Choroid plexus epithelial cell (primary cell): ENCODE measurements at regions not wholly inside any gene's neighbourhood (a gene's known extent, or its start where the extent isn't known, plus 50 kb on each side); places are given as distances from the start of the nearest gene placed in this dataset.

Experiments used
- DNase-seq: peaks from one replicate; pipeline ENCODE4 v3.0.0-alpha.2; 2010; ENCODE audit warnings: low read depth
- H3K4me3 ChIP-seq: 2 replicates; pipeline ENCODE4 v1.5.1; 2011; ENCODE audit warnings: low read depth, mild to moderate bottlenecking, control low read depth, low read length, moderate library complexity
- TF ChIP-seq, protein P1 (sequence below): conservative IDR thresholded peaks from 2 replicates; pipeline ENCODE4 v1.5.1; 2011; ENCODE audit warnings: low read depth, mild to moderate bottlenecking, control low read depth, inconsistent platforms, low read length, moderate library complexity

DNA sequence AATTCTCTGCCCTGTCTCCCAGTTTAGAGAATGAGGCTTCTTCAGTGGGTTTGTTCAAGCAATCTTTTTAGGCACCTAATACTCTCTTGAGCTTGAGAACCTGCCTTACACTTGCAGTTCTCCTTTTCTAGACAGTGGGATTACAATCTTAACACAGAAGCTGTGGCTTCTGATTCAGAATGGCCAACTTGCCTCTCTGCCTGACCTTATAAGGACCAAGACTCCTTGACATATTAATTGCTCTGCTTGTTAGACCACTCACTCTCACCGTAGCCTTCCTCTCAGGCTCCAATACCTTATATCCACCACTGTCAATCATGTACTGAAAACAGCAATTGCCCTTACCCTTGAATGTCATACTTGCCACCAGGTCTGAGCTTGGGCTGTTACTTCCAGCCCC lies 338.7 kb upstream of the MAOA start:
- TF ChIP-seq, protein P1, sequence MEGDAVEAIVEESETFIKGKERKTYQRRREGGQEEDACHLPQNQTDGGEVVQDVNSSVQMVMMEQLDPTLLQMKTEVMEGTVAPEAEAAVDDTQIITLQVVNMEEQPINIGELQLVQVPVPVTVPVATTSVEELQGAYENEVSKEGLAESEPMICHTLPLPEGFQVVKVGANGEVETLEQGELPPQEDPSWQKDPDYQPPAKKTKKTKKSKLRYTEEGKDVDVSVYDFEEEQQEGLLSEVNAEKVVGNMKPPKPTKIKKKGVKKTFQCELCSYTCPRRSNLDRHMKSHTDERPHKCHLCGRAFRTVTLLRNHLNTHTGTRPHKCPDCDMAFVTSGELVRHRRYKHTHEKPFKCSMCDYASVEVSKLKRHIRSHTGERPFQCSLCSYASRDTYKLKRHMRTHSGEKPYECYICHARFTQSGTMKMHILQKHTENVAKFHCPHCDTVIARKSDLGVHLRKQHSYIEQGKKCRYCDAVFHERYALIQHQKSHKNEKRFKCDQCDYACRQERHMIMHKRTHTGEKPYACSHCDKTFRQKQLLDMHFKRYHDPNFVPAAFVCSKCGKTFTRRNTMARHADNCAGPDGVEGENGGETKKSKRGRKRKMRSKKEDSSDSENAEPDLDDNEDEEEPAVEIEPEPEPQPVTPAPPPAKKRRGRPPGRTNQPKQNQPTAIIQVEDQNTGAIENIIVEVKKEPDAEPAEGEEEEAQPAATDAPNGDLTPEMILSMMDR, result no peak
- no peak for DNase-seq
- no peak overlapping the region for H3K4me3 ChIP-seq

DNA sequence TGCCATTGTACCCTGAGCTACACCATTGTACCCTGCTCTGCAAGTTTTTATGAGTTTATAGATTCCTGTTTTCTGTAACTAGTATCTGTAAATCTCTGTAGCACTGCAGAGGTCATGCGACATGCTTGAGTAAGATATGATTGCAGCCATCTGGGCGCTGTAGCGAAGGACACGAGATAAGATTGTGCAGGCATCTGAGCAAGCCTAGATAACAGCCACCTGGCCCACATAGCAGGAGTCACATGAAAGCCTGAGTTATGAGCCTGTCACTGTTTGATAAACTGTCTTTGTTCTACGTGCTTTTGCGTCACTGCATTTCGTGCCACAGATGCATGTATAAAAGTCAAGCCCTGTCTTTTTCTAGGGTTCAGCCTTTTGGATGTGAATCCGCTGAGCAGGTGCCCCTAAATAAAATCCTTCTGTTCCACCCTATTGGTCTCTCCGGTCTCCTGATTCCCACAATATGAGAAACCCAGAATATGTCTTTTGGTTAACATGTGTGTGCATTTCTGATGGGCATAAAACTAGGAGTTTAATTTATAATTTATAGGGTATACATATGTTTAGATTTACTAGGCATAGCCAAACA lies 327.6 kb upstream of the MAOA start:
- no peak for DNase-seq
- TF ChIP-seq, protein P1, result no peak
- no peak overlapping the region for H3K4me3 ChIP-seq

DNA sequence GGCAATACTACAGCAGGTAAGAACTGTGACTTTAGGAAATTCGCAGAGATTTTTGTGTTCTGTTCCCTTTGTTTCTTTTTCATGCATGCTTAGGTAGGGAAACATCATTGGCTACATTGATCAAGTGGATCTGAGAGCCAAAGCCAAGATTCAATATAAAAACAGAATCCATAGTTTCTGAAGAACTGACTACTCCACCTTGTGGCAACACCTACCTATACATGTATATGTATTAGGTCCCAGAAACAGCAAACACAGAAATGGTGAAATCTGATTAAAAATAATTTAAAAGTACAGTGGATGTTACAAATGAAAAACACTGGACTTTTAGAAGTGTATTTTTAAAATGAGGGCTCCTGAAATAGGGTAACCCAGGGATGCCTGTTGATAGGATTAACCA lies 322.6 kb upstream of the MAOA start:
- no peak overlapping the region for H3K4me3 ChIP-seq
- DNase-seq, result peak; percentile 6
- TF ChIP-seq, protein P1, result no peak

DNA sequence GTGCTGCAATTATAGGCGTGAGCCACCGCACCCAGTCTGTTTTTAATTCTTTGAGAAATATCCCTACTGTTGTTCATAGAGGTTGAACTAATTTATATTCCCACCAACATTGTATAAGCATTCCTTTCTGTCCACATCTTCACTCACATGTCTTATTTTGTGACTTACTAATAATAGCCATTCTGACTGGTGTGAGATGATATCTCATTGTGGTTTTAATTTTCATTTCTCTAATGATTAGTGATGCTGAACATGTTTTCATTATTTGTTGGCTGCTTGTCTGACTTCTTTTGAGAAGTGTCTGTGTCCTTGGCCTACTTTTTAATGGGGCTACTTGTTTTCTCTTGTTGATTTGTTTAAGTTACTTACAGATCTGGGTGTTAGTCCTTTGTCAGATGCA lies 310.9 kb upstream of the MAOA start:
- no peak for DNase-seq
- TF ChIP-seq, protein P1, result no peak
- H3K4me3 ChIP-seq, result no peak overlapping the region

DNA sequence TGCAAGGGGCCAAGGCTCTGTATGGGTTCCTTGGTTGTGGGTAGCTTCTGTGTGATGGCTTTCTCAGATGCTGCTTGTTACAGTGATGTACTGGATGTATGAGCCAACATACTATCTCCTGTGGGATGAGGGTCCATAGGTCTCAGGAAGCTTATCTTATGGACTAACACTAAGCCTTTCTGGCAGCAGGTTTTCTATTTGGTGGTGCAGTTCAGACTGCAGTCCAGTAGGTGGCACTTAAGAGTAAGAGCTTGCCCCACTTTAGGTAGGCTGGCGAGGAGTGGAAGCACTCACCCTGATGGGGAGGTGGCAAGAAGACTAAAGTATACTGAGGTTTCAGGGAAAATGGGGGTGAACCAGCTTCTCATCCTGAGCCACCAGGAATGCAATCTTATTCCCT lies 306.7 kb upstream of the MAOA start:
- TF ChIP-seq, protein P1, result peak; percentile 64
- H3K4me3 ChIP-seq, result no peak overlapping the region
- peak; percentile 44 for DNase-seq

DNA sequence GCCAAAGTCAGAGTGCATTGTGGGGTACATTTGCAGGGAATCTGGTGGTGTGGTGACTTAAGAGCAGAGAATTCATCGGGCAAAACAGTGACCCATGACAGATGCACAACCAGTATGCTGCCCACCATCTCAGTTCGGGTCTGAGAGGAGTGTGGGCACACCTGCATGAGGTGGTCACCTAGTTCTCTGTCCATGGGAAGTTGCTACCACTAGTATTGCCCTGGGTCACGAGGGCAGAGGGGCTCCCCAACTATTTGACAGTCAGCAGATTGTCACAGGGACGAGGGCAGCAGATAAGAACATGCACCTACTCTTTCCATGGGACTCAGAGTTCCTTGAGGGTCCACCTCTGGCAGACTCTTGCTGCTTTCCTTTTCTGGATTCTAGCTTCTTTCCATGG lies 305.2 kb upstream of the MAOA start:
- no peak for DNase-seq
- TF ChIP-seq, protein P1, result no peak

DNA sequence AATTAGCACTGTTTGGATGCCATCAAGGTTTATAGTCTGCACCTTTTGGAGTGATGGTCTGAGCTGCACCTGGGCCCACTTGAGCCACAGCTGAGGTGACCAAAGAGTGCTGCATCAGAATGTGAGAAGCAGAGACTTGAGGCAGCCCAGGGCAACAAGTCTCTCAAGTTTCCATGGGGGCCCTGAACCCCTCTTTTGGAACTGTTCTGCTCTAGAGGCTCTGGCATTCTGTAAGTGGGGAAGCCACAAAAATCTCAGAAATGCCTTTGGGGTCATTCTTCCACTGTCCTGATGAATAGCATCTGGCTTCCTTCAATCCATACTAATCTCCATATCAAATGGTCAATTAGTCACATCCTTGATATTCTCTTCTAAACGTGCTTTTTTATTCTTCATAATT lies 298.4 kb upstream of the MAOA start:
- no peak overlapping the region for H3K4me3 ChIP-seq
- DNase-seq, result no peak
- TF ChIP-seq, protein P1, result no peak

More for the DNA sequence above, 305.2 kb upstream of the MAOA start:
- no peak overlapping the region for H3K4me3 ChIP-seq
